ENCODE measurements at regions not wholly inside any gene's neighbourhood (a gene's known extent, or its start where the extent isn't known, plus 50 kb on each side); places are given as distances from the start of the nearest gene placed in this dataset.

GRCh38 chr2:144217853-144218633 is 301.9 kb downstream of the ZEB2 start:
- H3K4me1 Mint-ChIP-seq, result peaks cover 34% of the 10 kb centered on the region
- H3K27me3 Mint-ChIP-seq, result no peaks in the 10 kb centered on the region
- peaks cover 2% of the 10 kb centered on the region for H3K36me3 Mint-ChIP-seq
- H3K27ac Mint-ChIP-seq, result no peak overlapping the region
- no peaks in the 10 kb centered on the region for H3K9me3 Mint-ChIP-seq
- H3K4me3 Mint-ChIP-seq, result no peak overlapping the region

DNA sequence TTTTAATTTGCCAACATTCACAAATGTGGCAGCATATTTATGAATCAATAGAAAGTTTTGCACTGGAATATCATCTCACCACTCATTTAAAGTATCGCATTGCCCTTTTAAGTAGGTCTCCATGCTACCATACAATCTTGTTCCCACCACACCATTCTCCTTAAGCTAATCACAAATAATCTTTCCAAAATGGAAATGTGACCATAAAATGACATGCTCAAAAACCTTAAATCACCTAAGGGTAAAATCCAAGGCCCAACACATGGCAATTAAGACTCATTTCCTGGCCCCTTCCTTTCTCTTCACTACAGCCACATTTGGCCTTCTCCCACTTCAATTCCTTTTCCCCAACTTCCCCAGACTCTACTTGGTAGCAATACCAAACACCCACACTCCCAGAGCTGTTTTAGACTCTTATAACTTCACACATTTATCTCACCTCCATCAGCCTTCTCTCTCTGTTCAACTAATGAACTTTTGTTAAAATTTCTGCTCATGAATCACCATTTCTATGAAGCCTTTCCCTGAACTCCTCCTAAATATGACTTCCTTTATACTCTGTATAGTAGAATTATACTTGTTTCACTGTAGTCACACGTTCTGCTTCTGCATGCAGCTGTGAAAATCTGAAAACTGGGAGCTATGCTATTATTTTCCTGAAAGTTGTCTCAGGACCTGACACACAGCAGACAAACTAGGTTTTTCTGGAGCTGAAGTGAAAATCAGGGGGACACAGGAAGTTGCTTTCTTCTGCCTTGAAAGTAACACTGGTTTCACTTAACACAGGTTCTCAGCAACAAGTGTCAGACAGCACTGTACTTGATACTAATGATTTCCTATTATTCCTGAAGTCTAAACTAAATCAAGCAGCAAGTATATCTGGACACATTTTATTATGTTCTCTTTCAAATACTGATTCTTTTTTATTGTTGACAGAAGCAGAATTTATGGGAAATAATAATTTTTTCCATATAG is 303.9 kb downstream of the ZEB2 start:
- Mint-ChIP-seq H3K36me3 (peaks cover 5% of the 10 kb centered on the region), H3K4me3 (peak overlapping the region; percentile 47), H3K9me3 (no peaks in the 10 kb centered on the region), H3K27me3 (no peaks in the 10 kb centered on the region), H3K4me1 (peaks cover 37% of the 10 kb centered on the region), H3K27ac (peak overlapping the region; percentile 90)

DNA sequence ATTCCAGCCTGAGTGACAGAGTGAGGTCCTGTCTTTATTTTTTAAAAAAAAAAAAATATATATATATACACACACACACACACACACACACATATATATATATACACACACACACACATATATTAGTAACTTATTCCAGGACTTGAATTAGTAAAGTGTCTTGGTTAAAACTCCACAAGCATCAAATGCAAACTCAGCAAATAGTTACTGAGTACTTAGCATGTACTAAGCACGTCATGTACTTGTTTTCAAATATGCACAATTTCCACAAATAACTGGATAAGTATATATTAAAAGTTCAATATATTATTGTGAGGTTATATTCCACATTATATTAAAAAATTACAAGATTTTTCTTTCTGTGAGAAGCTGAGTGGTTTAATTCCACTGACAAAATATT is 304.7 kb downstream of the ZEB2 start:
- Mint-ChIP-seq H3K27ac (no peak overlapping the region), H3K9me3 (no peaks in the 10 kb centered on the region), H3K4me3 (no peak overlapping the region), H3K4me1 (peaks cover 40% of the 10 kb centered on the region), H3K27me3 (no peaks in the 10 kb centered on the region), H3K36me3 (peaks cover 8% of the 10 kb centered on the region)

DNA sequence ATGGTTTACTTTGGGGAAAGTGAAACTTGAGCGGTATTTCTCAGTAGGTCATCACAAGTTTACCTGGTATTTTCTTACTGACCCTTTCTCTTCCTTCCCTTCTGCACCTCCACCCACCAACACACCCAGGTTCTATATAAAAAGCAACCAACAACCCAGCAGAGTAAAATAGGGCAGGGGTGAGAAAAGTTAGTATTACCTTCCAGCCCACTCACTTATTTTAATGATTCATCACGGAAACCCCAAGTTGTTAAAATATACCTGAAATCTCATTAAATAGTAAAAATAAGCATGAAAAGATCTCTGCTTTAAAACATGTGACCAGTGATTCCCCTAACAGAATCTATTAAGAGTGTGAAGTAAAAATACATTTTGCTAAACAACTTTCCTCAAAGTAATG is 306.1 kb downstream of the ZEB2 start:
- Mint-ChIP-seq H3K4me3 (peak overlapping the region; percentile 1), H3K27ac (peak overlapping the region; percentile 85)

DNA sequence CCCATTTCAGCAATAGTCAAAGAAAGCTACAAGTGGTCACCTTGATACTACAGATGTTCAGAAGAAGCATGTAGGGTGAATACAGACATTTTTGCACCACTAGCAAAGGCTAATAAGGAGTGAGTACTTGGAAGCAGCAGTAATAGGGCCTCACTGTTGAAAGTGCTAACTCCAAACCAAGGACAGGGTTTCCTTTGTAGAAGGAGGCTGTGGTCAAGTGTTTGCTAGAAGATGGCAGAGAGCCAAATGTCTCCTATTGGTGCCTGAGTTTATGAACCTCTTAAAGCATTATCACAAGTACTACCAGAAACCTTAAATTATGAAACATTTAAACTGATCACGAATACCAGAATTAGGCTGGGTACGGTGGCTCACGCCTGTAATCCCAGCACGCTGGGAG is 308.1 kb downstream of the ZEB2 start:
- Mint-ChIP-seq H3K27me3 (no peaks in the 10 kb centered on the region), H3K27ac (no peak overlapping the region), H3K4me3 (no peak overlapping the region), H3K9me3 (peaks cover 5% of the 10 kb centered on the region), H3K4me1 (peaks cover 37% of the 10 kb centered on the region), H3K36me3 (peaks cover 12% of the 10 kb centered on the region)

More for the DNA sequence above, 306.1 kb downstream of the ZEB2 start:
- Mint-ChIP-seq H3K9me3 (no peaks in the 10 kb centered on the region), H3K4me1 (peaks cover 40% of the 10 kb centered on the region), H3K27me3 (no peaks in the 10 kb centered on the region), H3K36me3 (peaks cover 8% of the 10 kb centered on the region)

DNA sequence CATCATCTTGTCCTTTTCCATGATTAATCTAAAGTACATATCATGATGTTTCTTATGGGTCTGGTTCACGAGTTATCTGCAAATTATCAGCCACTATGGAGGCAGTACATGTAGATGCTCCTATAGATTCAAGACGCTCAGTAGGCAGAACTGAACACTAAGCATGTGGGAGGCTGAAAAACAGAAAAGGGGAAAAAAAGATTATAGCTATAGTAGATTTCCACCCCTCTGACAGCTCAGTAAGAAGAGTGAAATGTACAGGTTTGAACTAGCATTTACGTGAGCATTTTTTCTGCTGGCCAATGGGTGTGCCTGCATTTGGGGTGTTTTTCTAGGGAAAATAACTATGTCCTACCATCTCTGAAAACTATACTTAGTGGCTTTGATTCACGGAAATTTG is 308.9 kb downstream of the ZEB2 start:
- Mint-ChIP-seq H3K27ac (peak overlapping the region; percentile 59), H3K36me3 (peaks cover 12% of the 10 kb centered on the region), H3K4me3 (no peak overlapping the region), H3K9me3 (peaks cover 5% of the 10 kb centered on the region), H3K4me1 (peaks cover 30% of the 10 kb centered on the region), H3K27me3 (no peaks in the 10 kb centered on the region)

- Mint-ChIP-seq H3K9me3 (peaks cover 5% of the 10 kb centered on the region), H3K27me3 (no peaks in the 10 kb centered on the region), H3K4me1 (peaks cover 24% of the 10 kb centered on the region)
These were observed 309.8 kb downstream of the ZEB2 start for GRCh38 chr2:144210076-144210475.

GRCh38 chr2:144208924-144209323 is 311.0 kb downstream of the ZEB2 start:
- Mint-ChIP-seq H3K27ac (no peak overlapping the region), H3K27me3 (no peaks in the 10 kb centered on the region), H3K36me3 (peaks cover 10% of the 10 kb centered on the region), H3K4me1 (peaks cover 15% of the 10 kb centered on the region), H3K9me3 (peaks cover 5% of the 10 kb centered on the region), H3K4me3 (no peak overlapping the region)

More at GRCh38 chr2:144210076-144210475, 309.8 kb downstream of the ZEB2 start:
- Mint-ChIP-seq H3K4me3 (no peak overlapping the region), H3K27ac (no peak overlapping the region), H3K36me3 (peaks cover 10% of the 10 kb centered on the region)

- H3K4me1 Mint-ChIP-seq, result peaks cover 20% of the 10 kb centered on the region
- H3K27ac Mint-ChIP-seq, result no peak overlapping the region
- H3K4me3 Mint-ChIP-seq, result no peak overlapping the region
- H3K36me3 Mint-ChIP-seq, result peaks cover 8% of the 10 kb centered on the region
- H3K9me3 Mint-ChIP-seq, result peaks cover 5% of the 10 kb centered on the region
- H3K27me3 Mint-ChIP-seq, result no peaks in the 10 kb centered on the region
These were observed 313.9 kb downstream of the ZEB2 start for GRCh38 chr2:144206019-144206418.

DNA sequence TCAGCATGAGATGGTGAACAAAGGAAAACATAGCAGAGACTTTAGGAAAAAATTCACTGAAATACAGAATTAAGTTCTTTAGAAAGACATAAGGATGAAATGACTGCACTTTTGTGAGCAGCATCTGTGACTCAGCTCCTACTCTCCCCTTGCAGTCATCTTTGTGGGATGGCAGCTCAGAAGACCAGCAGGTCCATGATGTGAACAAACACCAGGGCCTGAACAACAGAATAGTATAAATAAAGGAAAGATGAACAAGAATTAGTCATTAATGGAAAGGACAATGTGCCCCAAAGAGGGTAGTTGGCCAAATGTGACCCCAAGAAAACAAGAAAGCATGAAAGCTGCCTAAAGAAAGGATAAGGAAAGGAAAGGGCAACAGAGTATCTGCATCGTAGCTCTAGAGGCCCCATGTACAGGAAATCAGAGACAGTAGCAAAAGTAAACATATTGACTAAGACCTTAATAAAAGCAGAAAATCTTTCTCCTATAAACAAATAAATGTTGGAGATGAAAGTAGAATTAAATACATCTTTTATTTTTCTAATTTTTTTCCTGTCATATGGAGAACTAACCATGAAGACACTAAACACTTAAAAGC is 318.0 kb downstream of the ZEB2 start:
- Mint-ChIP-seq H3K9me3 (no peaks in the 10 kb centered on the region), H3K27me3 (no peaks in the 10 kb centered on the region), H3K4me1 (peaks cover 46% of the 10 kb centered on the region), H3K4me3 (peak overlapping the region; percentile 3), H3K27ac (peak overlapping the region; percentile 60), H3K36me3 (peaks cover 6% of the 10 kb centered on the region)

GRCh38 chr2:144201126-144201525 is 318.8 kb downstream of the ZEB2 start:
- Mint-ChIP-seq H3K27ac (peak overlapping the region; percentile 79), H3K9me3 (no peaks in the 10 kb centered on the region), H3K36me3 (peaks cover 6% of the 10 kb centered on the region), H3K4me1 (peaks cover 52% of the 10 kb centered on the region), H3K27me3 (no peaks in the 10 kb centered on the region), H3K4me3 (peak overlapping the region; percentile 65)

GRCh38 chr2:144198116-144198515 is 321.8 kb downstream of the ZEB2 start:
- Mint-ChIP-seq H3K4me1 (peaks cover 73% of the 10 kb centered on the region), H3K4me3 (no peak overlapping the region), H3K9me3 (no peaks in the 10 kb centered on the region), H3K36me3 (peaks cover 6% of the 10 kb centered on the region), H3K27me3 (no peaks in the 10 kb centered on the region), H3K27ac (peak overlapping the region; percentile 86)

DNA sequence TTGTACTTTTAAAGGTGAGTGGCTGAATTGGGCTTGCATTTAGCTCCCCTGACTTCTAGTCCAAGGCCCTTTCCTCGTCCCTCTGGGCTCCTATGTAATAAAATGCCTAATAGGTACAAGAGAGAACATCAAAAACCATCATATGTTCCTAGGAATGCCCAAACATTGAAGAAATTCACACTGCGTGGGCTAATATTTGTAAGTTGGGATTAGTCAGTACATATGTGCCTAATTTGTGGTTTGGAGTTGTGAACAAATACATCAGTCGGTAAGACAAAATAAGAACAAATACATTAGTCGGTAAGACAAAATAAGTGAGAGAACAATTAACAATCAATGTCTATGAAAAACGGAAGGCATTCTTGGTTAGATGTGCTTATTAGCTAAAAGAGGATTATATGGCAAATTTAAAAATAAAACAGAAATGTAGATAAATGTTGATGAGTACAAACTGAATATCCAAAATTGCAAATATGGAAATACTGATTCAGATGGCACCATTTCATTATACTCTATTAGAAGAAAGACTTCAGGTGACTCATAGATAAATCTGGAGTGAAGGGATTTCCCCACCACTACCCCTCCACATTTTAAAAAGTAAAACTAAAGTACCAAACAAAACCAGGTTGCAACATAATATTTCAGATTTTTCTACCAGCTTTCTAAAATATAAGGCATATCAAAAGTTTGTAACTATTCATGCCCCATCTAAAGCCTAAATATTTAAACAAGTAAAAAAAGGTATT is 325.4 kb downstream of the ZEB2 start:
- Mint-ChIP-seq H3K4me3 (peak overlapping the region; percentile 63), H3K27ac (peak overlapping the region; percentile 94), H3K4me1 (peaks cover 49% of the 10 kb centered on the region)

DNA sequence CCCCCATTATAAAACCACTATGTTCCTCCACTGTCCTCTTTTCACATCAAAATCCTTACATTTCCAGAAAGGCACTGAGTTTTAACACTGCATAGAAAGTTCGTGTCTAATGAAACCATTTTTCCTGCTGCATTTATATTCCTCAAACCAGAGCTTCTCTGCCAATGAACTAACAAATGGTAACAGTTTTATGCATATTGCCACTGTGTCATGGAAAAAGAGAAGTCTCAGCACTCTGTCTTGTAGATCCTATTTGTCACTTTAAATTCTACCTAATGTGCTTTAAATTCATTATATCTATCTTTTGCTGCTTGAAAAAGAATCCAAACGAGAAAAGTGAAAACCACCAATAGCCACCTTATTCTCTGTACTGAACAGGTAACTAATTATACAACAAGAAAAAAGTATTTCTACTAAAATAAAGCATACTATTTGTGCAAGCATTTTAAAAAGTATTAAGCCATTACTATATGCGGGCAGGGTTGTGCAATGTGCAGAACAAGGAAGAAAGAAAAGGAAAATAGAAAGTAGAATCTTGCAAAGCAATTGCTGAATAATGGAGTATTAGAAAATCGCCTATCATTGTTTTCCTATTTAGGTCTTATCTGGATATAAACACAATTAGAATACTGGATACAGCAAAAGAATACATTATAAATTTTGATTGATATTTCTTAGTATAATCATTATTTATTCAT is 328.9 kb downstream of the ZEB2 start:
- H3K27ac Mint-ChIP-seq, result no peak overlapping the region
- H3K9me3 Mint-ChIP-seq, result no peaks in the 10 kb centered on the region
- H3K36me3 Mint-ChIP-seq, result no peaks in the 10 kb centered on the region
- no peaks in the 10 kb centered on the region for H3K27me3 Mint-ChIP-seq
- no peak overlapping the region for H3K4me3 Mint-ChIP-seq
- peaks cover 38% of the 10 kb centered on the region for H3K4me1 Mint-ChIP-seq

More for the DNA sequence above, 325.4 kb downstream of the ZEB2 start:
- Mint-ChIP-seq H3K36me3 (peaks cover 2% of the 10 kb centered on the region), H3K9me3 (no peaks in the 10 kb centered on the region), H3K27me3 (no peaks in the 10 kb centered on the region)
